ENCODE measurements at regions not wholly inside any gene's neighbourhood (a gene's known extent, or its start where the extent isn't known, plus 50 kb on each side); places are given as distances from the start of the nearest gene placed in this dataset.

- TF ChIP-seq, protein P1, sequence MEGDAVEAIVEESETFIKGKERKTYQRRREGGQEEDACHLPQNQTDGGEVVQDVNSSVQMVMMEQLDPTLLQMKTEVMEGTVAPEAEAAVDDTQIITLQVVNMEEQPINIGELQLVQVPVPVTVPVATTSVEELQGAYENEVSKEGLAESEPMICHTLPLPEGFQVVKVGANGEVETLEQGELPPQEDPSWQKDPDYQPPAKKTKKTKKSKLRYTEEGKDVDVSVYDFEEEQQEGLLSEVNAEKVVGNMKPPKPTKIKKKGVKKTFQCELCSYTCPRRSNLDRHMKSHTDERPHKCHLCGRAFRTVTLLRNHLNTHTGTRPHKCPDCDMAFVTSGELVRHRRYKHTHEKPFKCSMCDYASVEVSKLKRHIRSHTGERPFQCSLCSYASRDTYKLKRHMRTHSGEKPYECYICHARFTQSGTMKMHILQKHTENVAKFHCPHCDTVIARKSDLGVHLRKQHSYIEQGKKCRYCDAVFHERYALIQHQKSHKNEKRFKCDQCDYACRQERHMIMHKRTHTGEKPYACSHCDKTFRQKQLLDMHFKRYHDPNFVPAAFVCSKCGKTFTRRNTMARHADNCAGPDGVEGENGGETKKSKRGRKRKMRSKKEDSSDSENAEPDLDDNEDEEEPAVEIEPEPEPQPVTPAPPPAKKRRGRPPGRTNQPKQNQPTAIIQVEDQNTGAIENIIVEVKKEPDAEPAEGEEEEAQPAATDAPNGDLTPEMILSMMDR (conservative IDR thresholded peaks at IDR 0.05 in 1 of 2, IDR thresholded peaks at IDR 0.05 in 1 of 2; ENCODE audit: extremely low read depth in 1 of 2, insufficient read depth in 1 of 2, low read depth in 1 of 2, low read length in 2 of 2): no peak
- no peak for TF ChIP-seq EZH2 (IDR thresholded peaks at IDR 0.05; ENCODE audit: borderline replicate concordance, low read length)
Measured at GRCh38 chr11:116459185-116460045, 313.4 kb downstream of the BUD13 start.

Data from mammary epithelial cell (primary cell).